Activated B cell treated with CpG ODN at 0.5 μM for 24 hours (primary cell): ENCODE measurements at regions not wholly inside any gene's neighbourhood (a gene's known extent, or its start where the extent isn't known, plus 50 kb on each side); places are given as distances from the start of the nearest gene placed in this dataset.

ENCODE experiments used
- ATAC-seq: fragments of 200-7000 bp; cut with Tn5 transposase; one replicate; pipeline ENCODE4 v1.10.0; 2021; ENCODE audit warnings: low read depth, mild to moderate bottlenecking, moderate library complexity
- CTCF ChIA-PET: fragments of 350-600 bp; sonication (Branson Sonifier 250); formaldehyde crosslinking; loops from one replicate; lab custom pipeline; 2021; ENCODE audit warnings: antibody characterized with exemption; lab: Charles Lee
- POLR2A ChIA-PET: fragments of 350-600 bp; sonication (Branson Sonifier 250); formaldehyde crosslinking; loops from one replicate; lab custom pipeline; 2021; ENCODE audit warnings: antibody characterized with exemption; lab: Charles Lee
- DNase-seq: peaks from one replicate; pipeline ENCODE4 v3.0.0; 2022
- H3K27ac Mint-ChIP-seq: one replicate; pipeline ENCODE4 v1.8.0; 2020; ENCODE audit warnings: mixed read lengths
- H3K27me3 Mint-ChIP-seq: one replicate; pipeline ENCODE4 v1.8.0; 2021; ENCODE audit warnings: mixed read lengths
- H3K36me3 Mint-ChIP-seq: one replicate; pipeline ENCODE4 v1.8.0; 2021; ENCODE audit warnings: low read depth, mixed read lengths
- H3K4me1 Mint-ChIP-seq: one replicate; pipeline ENCODE4 v1.8.0; 2021; ENCODE audit warnings: mixed read lengths
- H3K4me3 Mint-ChIP-seq: one replicate; pipeline ENCODE4 v1.8.0; 2020; ENCODE audit warnings: mild to moderate bottlenecking, mixed read lengths
- H3K9me3 Mint-ChIP-seq: one replicate; pipeline ENCODE4 v1.8.0; 2020; ENCODE audit warnings: mixed read lengths
- CTCF ChIP-seq: fragments of 200-600 bp; IDR thresholded peaks from one replicate; pipeline ENCODE4 v1.8.0; 2022; ENCODE audit warnings: antibody characterized with exemption, mild to moderate bottlenecking
- intact Hi-C: fragments of 100-400 bp; cut with micrococcal nuclease; formaldehyde crosslinking; loops from one replicate; pipeline ENCODE4 v1.15.1; 2024

DNA sequence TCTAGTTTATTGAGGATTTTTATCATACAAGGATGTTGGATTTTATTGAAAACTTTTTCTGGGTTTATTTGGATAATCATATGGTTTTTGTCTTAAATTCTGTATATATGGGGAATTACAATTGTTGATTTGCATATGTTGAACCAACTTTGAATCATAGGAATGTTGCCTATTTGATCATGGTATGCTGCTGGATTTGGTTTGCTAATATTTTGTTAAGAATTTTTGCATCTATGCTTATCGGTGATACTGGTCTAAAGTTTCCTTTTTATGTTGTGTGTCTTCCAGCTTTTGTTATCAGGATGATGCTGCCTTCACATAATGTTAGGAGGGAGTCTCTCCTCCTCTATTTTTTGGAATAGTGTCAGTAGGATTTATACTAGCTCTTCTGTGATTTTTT is 745.0 kb downstream of the PRELID2 start:
- peaks cover 4% of the 10 kb centered on the region for H3K9me3 Mint-ChIP-seq
- TF ChIP-seq CTCF = no peak
- H3K4me1 Mint-ChIP-seq = no peaks in the 10 kb centered on the region
- no peaks in the 10 kb centered on the region for H3K27me3 Mint-ChIP-seq
- H3K27ac Mint-ChIP-seq = no peak overlapping the region
- H3K4me3 Mint-ChIP-seq = no peak overlapping the region
- H3K36me3 Mint-ChIP-seq = no peaks in the 10 kb centered on the region
- no peak for ATAC-seq
- no peak for DNase-seq
- CTCF ChIA-PET = no interaction called here
- POLR2A ChIA-PET = no interaction called here
- intact Hi-C loops = no loop called here

GRCh38 chr5:145084834-145085233 is 750.3 kb downstream of the PRELID2 start:
- DNase-seq (no peak), ATAC-seq (no peak)
- Mint-ChIP-seq H3K4me1 (no peaks in the 10 kb centered on the region), H3K27ac (no peak overlapping the region), H3K9me3 (peaks cover 3% of the 10 kb centered on the region), H3K36me3 (no peaks in the 10 kb centered on the region), H3K4me3 (no peak overlapping the region), H3K27me3 (no peaks in the 10 kb centered on the region)
- intact Hi-C loops = no loop called here
- ChIA-PET POLR2A (no interaction called here), CTCF (no interaction called here)
- TF ChIP-seq CTCF = no peak

GRCh38 chr5:145077028-145077427 is 758.1 kb downstream of the PRELID2 start:
- no peak overlapping the region for H3K27ac Mint-ChIP-seq
- no peak for ATAC-seq
- DNase-seq = no peak
- no peaks in the 10 kb centered on the region for H3K27me3 Mint-ChIP-seq
- POLR2A ChIA-PET = no interaction called here
- H3K9me3 Mint-ChIP-seq = no peaks in the 10 kb centered on the region
- no peak overlapping the region for H3K4me3 Mint-ChIP-seq
- TF ChIP-seq CTCF = no peak
- intact Hi-C loops = no loop called here
- CTCF ChIA-PET = no interaction called here
- no peaks in the 10 kb centered on the region for H3K4me1 Mint-ChIP-seq
- H3K36me3 Mint-ChIP-seq = no peaks in the 10 kb centered on the region

GRCh38 chr5:145076040-145076439 is 759.1 kb downstream of the PRELID2 start:
- H3K36me3 Mint-ChIP-seq = no peaks in the 10 kb centered on the region
- DNase-seq (no peak), ATAC-seq (no peak)
- CTCF ChIA-PET = no interaction called here
- TF ChIP-seq CTCF = no peak
- intact Hi-C loops = no loop called here
- H3K27ac Mint-ChIP-seq = no peak overlapping the region
- H3K4me3 Mint-ChIP-seq = no peak overlapping the region
- H3K4me1 Mint-ChIP-seq = no peaks in the 10 kb centered on the region
- POLR2A ChIA-PET = no interaction called here
- H3K9me3 Mint-ChIP-seq = no peaks in the 10 kb centered on the region
- H3K27me3 Mint-ChIP-seq = no peaks in the 10 kb centered on the region

DNA sequence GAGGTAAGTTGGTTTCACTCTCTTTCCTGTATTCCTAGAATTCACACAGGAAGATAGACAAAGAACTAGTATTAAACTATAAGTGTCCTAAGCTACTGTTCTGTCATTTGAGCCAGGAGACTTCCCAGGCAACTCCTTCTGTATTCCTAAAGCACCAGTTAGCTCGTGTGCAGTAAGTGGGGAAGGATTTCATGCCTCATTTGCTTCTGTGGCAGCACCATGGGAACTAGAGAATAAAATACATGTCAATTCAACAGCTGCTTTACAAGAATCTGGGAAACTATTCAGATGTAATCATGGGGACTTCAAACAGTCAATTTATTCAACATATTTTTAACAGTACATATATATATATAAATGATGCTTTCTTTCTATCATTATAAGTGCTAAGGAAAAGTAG is 762.3 kb downstream of the PRELID2 start:
- CTCF ChIA-PET = no interaction called here
- H3K27me3 Mint-ChIP-seq = no peaks in the 10 kb centered on the region
- no peak for TF ChIP-seq CTCF
- no peaks in the 10 kb centered on the region for H3K9me3 Mint-ChIP-seq
- POLR2A ChIA-PET = no interaction called here
- H3K27ac Mint-ChIP-seq = no peak overlapping the region
- no peak overlapping the region for H3K4me3 Mint-ChIP-seq
- no peak for ATAC-seq
- no peaks in the 10 kb centered on the region for H3K36me3 Mint-ChIP-seq
- H3K4me1 Mint-ChIP-seq = no peaks in the 10 kb centered on the region
- no peak for DNase-seq
- intact Hi-C loops = no loop called here
